ENCODE measurements at regions not wholly inside any gene's neighbourhood (a gene's known extent, or its start where the extent isn't known, plus 50 kb on each side); places are given as distances from the start of the nearest gene placed in this dataset.

DNA sequence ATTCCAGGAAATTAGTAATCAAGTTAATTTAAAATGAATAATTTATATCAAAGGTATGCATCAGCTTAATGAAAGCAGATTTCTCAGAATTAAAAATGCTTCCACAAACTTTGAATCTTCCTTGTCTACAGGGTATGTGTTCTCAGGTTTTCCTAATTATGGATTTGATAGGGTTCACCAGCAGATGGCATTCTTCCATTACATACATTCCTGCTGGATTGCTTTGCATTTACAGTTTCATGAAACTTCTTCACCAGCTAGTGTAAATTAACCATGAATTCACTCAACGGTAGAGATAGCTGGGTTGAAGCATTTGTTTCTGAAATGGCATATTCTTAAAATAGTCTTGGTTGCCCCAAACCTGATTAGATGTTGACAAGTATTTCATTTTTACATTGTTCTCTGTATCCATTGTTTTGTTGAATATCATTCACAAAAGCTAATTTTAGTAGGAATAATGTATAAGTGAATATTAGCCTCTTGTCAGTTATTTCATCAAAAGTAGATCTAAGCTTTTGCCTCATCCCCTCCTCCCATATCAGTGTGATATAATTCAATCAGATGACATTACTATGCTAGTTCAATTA, 68.7 kb upstream of the WDR41 start:
- Histone ChIP-seq H2BK120ac (ENCODE audit: low read depth, low read length) (no peak overlapping the region), H3K4me2 (ENCODE audit: low read depth, low read length) (no peak overlapping the region), H4K20me1 (ENCODE audit: insufficient read depth, low read length) (no peaks in the 10 kb centered on the region), H2AFZ (replicated peaks; ENCODE audit: low read length, poor library complexity) (no peak overlapping the region), H4K5ac (ENCODE audit: low read depth, low read length) (no peak overlapping the region), H2BK20ac (ENCODE audit: low read depth, low read length) (no peak overlapping the region), H3K27me3 (ENCODE audit: control insufficient read depth, insufficient read depth, low read length) (peaks cover 13% of the 10 kb centered on the region), H3K9me3 (ENCODE audit: control insufficient read depth, insufficient read depth, low read length) (no peaks in the 10 kb centered on the region), H3K9me1 (ENCODE audit: insufficient read depth, low read length) (no peaks in the 10 kb centered on the region), H3K4me3 (ENCODE audit: insufficient read depth, low read depth, low read length) (no peak overlapping the region), H4K91ac (ENCODE audit: insufficient read depth, low read depth, low read length) (no peak overlapping the region), H3K14ac (replicated peaks; ENCODE audit: low read depth, low read length) (no peak overlapping the region), H2BK5ac (ENCODE audit: low read depth, low read length, poor library complexity, severe bottlenecking) (no peak overlapping the region), H3K9ac (ENCODE audit: low read depth, low read length) (no peak overlapping the region), H2AK9ac (replicated peaks; ENCODE audit: low read depth, low read length, poor library complexity) (no peak overlapping the region), H2AK5ac (ENCODE audit: low read depth, low read length) (no peak overlapping the region), H3K27ac (ENCODE audit: insufficient read depth, low read length) (no peak overlapping the region), H4K8ac (ENCODE audit: low read depth in 2 of 2, low read length in 2 of 2) (no peak overlapping the region), H3K4ac (ENCODE audit: low read depth, low read length) (no peak overlapping the region), H3K36me3 (ENCODE audit: control insufficient read depth, insufficient read depth, low read length) (no peaks in the 10 kb centered on the region), H3K79me1 (ENCODE audit: low read depth in 1 of 2, low read length in 2 of 2) (no peaks in the 10 kb centered on the region), H3K23ac (ENCODE audit: low read depth, low read length) (no peak overlapping the region), H3K56ac (ENCODE audit: extremely low read depth, insufficient read depth, low read length) (no peak overlapping the region), H2BK15ac (ENCODE audit: low read depth, low read length) (no peak overlapping the region), H3K4me1 (ENCODE audit: control insufficient read depth, insufficient read depth, low read length) (no peaks in the 10 kb centered on the region), H3K18ac (ENCODE audit: low read depth, low read length) (no peak overlapping the region)
- in situ Hi-C loops (cut with MboI; ENCODE audit: low sequenced_read_pairs) = loop anchor here (25.0 kb wide), 1 partner anchor 702 kb away; no protein-coding TSS in a partner anchor
- DNase-seq = peak; percentile 55
- ChIA-PET CTCF (interaction anchor here (0.6 to 1.2 kb wide), 4 partner anchors 15 to 736 kb away, joined by 3 to 5 read pairs (median 4); no protein-coding TSS in a partner anchor), POLR2A (ENCODE audit: unreplicated experiment) (interaction anchor here (0.6 kb wide), 1 partner anchor 8 kb away, joined by 3 read pairs; no protein-coding TSS in a partner anchor)
- dilution Hi-C loops (cut with HindIII; ENCODE audit: low sequenced_read_pairs, unreplicated experiment) = no loop called here
- peak; percentile 63 for ATAC-seq (ENCODE audit: low read depth)
- intact Hi-C loops (cut with micrococcal nuclease) = loop anchor here (1.0 to 10.0 kb wide), 3 partner anchors 448 to 740 kb away; no protein-coding TSS in a partner anchor
- WGBS, 2 experiments (ENCODE audit: extremely low coverage in 2 of 2, insufficient read length in 1 of 2) = no CpG with 5 or more reads among the region's 1 CpG
- BruUV-seq (replicated peaks) = no TSS peak
- TF ChIP-seq FOS (IDR thresholded peaks at IDR 0.05; ENCODE audit: low read depth, low read length) = no peak
- no peak for TF ChIP-seq NFE2L2 (IDR thresholded peaks at IDR 0.05; ENCODE audit: low read depth, low read length)
- TF ChIP-seq SMC3 (IDR thresholded peaks at IDR 0.05; ENCODE audit: low read depth, low read length) = peak; percentile 70; the same call in 1 of the 2 replicates
- TF ChIP-seq RCOR1 (IDR thresholded peaks at IDR 0.05; ENCODE audit: insufficient replicate concordance, low read length) = no peak
- no peak for TF ChIP-seq MAFK (IDR thresholded peaks at IDR 0.05; ENCODE audit: low read depth, low read length)
- no peak for TF ChIP-seq RFX5 (IDR thresholded peaks at IDR 0.05; ENCODE audit: low read depth, low read length)
- TF ChIP-seq CEBPB (IDR thresholded peaks at IDR 0.05; ENCODE audit: low read depth, low read length) = no peak
- TF ChIP-seq MXI1 (IDR thresholded peaks at IDR 0.05; ENCODE audit: borderline replicate concordance, low read depth, low read length) = no peak
- TF ChIP-seq, protein P1, sequence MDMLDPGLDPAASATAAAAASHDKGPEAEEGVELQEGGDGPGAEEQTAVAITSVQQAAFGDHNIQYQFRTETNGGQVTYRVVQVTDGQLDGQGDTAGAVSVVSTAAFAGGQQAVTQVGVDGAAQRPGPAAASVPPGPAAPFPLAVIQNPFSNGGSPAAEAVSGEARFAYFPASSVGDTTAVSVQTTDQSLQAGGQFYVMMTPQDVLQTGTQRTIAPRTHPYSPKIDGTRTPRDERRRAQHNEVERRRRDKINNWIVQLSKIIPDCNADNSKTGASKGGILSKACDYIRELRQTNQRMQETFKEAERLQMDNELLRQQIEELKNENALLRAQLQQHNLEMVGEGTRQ (IDR thresholded peaks at IDR 0.05; ENCODE audit: low read depth, low read length) = no peak
- TF ChIP-seq RAD21 (IDR thresholded peaks at IDR 0.05; ENCODE audit: low read length) = peak; percentile 71
- TF ChIP-seq CHD1 (IDR thresholded peaks at IDR 0.05; ENCODE audit: low read depth, low read length) = no peak
- TF ChIP-seq, protein P2, sequence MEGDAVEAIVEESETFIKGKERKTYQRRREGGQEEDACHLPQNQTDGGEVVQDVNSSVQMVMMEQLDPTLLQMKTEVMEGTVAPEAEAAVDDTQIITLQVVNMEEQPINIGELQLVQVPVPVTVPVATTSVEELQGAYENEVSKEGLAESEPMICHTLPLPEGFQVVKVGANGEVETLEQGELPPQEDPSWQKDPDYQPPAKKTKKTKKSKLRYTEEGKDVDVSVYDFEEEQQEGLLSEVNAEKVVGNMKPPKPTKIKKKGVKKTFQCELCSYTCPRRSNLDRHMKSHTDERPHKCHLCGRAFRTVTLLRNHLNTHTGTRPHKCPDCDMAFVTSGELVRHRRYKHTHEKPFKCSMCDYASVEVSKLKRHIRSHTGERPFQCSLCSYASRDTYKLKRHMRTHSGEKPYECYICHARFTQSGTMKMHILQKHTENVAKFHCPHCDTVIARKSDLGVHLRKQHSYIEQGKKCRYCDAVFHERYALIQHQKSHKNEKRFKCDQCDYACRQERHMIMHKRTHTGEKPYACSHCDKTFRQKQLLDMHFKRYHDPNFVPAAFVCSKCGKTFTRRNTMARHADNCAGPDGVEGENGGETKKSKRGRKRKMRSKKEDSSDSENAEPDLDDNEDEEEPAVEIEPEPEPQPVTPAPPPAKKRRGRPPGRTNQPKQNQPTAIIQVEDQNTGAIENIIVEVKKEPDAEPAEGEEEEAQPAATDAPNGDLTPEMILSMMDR (conservative IDR thresholded peaks at IDR 0.05; ENCODE audit: low read depth, low read length) = peak; percentile 65
- TF ChIP-seq BHLHE40 (IDR thresholded peaks at IDR 0.05; ENCODE audit: low read depth, low read length) = no peak
- no peak for TF ChIP-seq MAZ (IDR thresholded peaks at IDR 0.05; ENCODE audit: borderline replicate concordance, low read depth, low read length)

Measured in IMR-90 (cell line).